ENCODE measurements at regions not wholly inside any gene's neighbourhood (a gene's known extent, or its start where the extent isn't known, plus 50 kb on each side); places are given as distances from the start of the nearest gene placed in this dataset.

DNA sequence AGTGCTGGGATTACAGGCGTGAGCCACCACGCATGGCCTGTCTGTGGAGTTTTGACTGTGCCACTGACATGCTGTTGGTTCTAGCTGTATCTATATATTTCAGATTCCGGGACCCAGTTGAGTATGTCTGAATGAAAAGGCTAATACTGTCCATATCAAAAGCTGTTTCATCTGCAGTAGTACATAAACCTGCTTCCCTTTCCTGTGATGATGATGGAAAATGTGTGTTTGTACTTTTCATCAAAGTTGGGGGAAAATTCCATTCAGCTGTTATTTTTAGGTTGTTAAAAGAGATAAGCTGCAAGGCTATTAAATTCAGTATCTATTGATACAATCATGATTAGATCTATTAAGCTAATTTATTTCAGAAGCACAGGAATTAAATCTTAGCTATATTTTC is 237.6 kb upstream of the ADAMTSL1 start:
- no peak for TF ChIP-seq MXI1 (IDR thresholded peaks at IDR 0.05; ENCODE audit: borderline replicate concordance, low read depth, low read length)
- TF ChIP-seq MAZ (IDR thresholded peaks at IDR 0.05; ENCODE audit: borderline replicate concordance, low read depth, low read length): no peak
